CD14-positive monocyte (primary cell): ENCODE measurements at regions not wholly inside any gene's neighbourhood (a gene's known extent, or its start where the extent isn't known, plus 50 kb on each side); places are given as distances from the start of the nearest gene placed in this dataset.

Source experiments
- DNase-seq, 3 donors: peaks; one replicate each; pipeline ENCODE4 v3.0.0-alpha.2; 2011 to 2022
- H2AFZ ChIP-seq: 2 replicates; pipeline ENCODE4 v1.6.0; 2012; ENCODE audit warnings: mild to moderate bottlenecking, low read depth, low read length, inconsistent platforms; ENCODE audit not compliant: insufficient read depth, poor library complexity, severe bottlenecking
- H3K27ac ChIP-seq, 2 donors: 1 replicate in 1 of 2; 2 replicates in 1 of 2; pipeline ENCODE4 v1.5.1; 2012 to 2013; ENCODE audit warnings: low read length in 2 of 2, control low read depth in 1 of 2, inconsistent platforms in 1 of 2, low read depth in 1 of 2, mild to moderate bottlenecking in 1 of 2
- H3K27me3 ChIP-seq, 2 donors: one replicate each; pipeline versions ENCODE4 v1.6.0 to v1.6.1; 2011 to 2013; ENCODE audit warnings: low read length in 2 of 2; ENCODE audit not compliant: control insufficient read depth in 2 of 2, insufficient read depth in 2 of 2
- H3K36me3 ChIP-seq, 2 donors: replicated peaks in 1 of 2; 1 replicate in 1 of 2; 2 replicates in 1 of 2; pipeline versions ENCODE4 v1.5.1 to v1.6.1; 2012 to 2013; ENCODE audit warnings: low read length in 2 of 2, control low read depth in 1 of 2, inconsistent platforms in 1 of 2, mild to moderate bottlenecking in 1 of 2; ENCODE audit not compliant: insufficient read depth in 2 of 2, control insufficient read depth in 1 of 2
- H3K4me1 ChIP-seq, 2 donors: 1 replicate in 1 of 2; 2 replicates in 1 of 2; pipeline versions ENCODE4 v1.5.1 to v1.6.1; 2012 to 2013; ENCODE audit warnings: low read length in 2 of 2, control low read depth in 1 of 2, inconsistent platforms in 1 of 2, mild to moderate bottlenecking in 1 of 2, moderate library complexity in 1 of 2; ENCODE audit not compliant: insufficient read depth in 2 of 2, control insufficient read depth in 1 of 2
- H3K4me2 ChIP-seq: replicated peaks from 2 replicates; pipeline ENCODE3; 2012; ENCODE audit warnings: low read length, moderate library complexity, mild to moderate bottlenecking; ENCODE audit not compliant: poor library complexity, severe bottlenecking; ENCODE audit errors: extremely low read depth
- H3K4me3 ChIP-seq, 3 experiments: fragments of 200-600 bp in 1 of 3; sonication (generic) in 1 of 3; replicated peaks in 1 of 3; 1 replicate in 2 of 3; 2 replicates in 1 of 3; pipeline ENCODE4 v1.5.1; 2011 to 2013; ENCODE audit warnings: low read length in 3 of 3, mild to moderate bottlenecking in 3 of 3, control low read depth in 2 of 3, low read depth in 2 of 3, inconsistent platforms in 1 of 3, moderate library complexity in 1 of 3
- H3K79me2 ChIP-seq: 2 replicates; pipeline ENCODE4 v1.6.0; 2012; ENCODE audit warnings: mild to moderate bottlenecking, control low read depth, inconsistent platforms, low read length, moderate library complexity; ENCODE audit not compliant: insufficient read depth
- H3K9ac ChIP-seq: 2 replicates; pipeline ENCODE4 v1.6.0; 2017; ENCODE audit warnings: low read length, mild to moderate bottlenecking; ENCODE audit not compliant: insufficient read depth, poor library complexity, severe bottlenecking
- H3K9me3 ChIP-seq, 2 donors: replicated peaks in 1 of 2; 1 replicate in 1 of 2; 2 replicates in 1 of 2; pipeline versions ENCODE4 v1.5.1 to v1.6.1; 2012 to 2013; ENCODE audit warnings: low read length in 2 of 2, control low read depth in 1 of 2; ENCODE audit not compliant: control insufficient read depth in 1 of 2, insufficient read depth in 1 of 2
- H4K20me1 ChIP-seq: 2 replicates; pipeline ENCODE4 v1.6.0; 2012; ENCODE audit warnings: mild to moderate bottlenecking, low read length, control low read depth, moderate library complexity; ENCODE audit not compliant: insufficient read depth
- H3K27ac Mint-ChIP-seq, 7 donors: one replicate each; pipeline ENCODE4 v1.8.0; 2020; ENCODE audit warnings: mild to moderate bottlenecking in 7 of 7, mixed read lengths in 7 of 7, moderate library complexity in 6 of 7, inconsistent platforms in 2 of 7
- H3K27me3 Mint-ChIP-seq, 3 donors: one replicate each; pipeline ENCODE4 v1.8.0; 2021 to 2022; ENCODE audit warnings: low read depth in 3 of 3, mild to moderate bottlenecking in 3 of 3, mixed read lengths in 3 of 3, moderate library complexity in 3 of 3, inconsistent platforms in 1 of 3
- H3K36me3 Mint-ChIP-seq, 2 donors: one replicate each; pipeline ENCODE4 v1.8.0; 2020; ENCODE audit warnings: mixed read lengths in 2 of 2, inconsistent platforms in 1 of 2, mild to moderate bottlenecking in 1 of 2
- H3K4me1 Mint-ChIP-seq: one replicate; pipeline ENCODE4 v1.8.0; 2020; ENCODE audit warnings: mild to moderate bottlenecking, mixed read lengths
- H3K4me3 Mint-ChIP-seq, 2 donors: one replicate each; pipeline ENCODE4 v1.8.0; 2020; ENCODE audit warnings: mild to moderate bottlenecking in 2 of 2, mixed read lengths in 2 of 2, moderate library complexity in 1 of 2
- H3K9me3 Mint-ChIP-seq, 7 donors: one replicate each; pipeline ENCODE4 v1.8.0; 2020 to 2022; ENCODE audit warnings: mixed read lengths in 7 of 7, mild to moderate bottlenecking in 6 of 7, moderate library complexity in 6 of 7, inconsistent platforms in 2 of 7
- CTCF ChIP-seq: fragments of 200-600 bp; IDR thresholded peaks from one replicate; pipeline ENCODE4 v1.8.0; 2022; ENCODE audit warnings: antibody characterized with exemption, mild to moderate bottlenecking
- WGBS: methylation state at CpG from one replicate; pipeline ENCODE4 v1.1.5; 2013; ENCODE audit warnings: missing lambda C conversion rate; ENCODE audit not compliant: insufficient coverage; 5-methylcytosine and 5-hydroxymethylcytosine counted together
- intact Hi-C, 2 donors: fragments of 100-400 bp; cut with micrococcal nuclease; formaldehyde crosslinking; loops; one replicate each; pipeline versions ENCODE4 v1.15.0 to v1.15.1; 2023

GRCh38 chr11:69902337-69902736 lies 83.1 kb upstream of the FGF3 start:
- H3K36me3 ChIP-seq = no peaks in the 10 kb centered on the region
- no peak for TF ChIP-seq CTCF
- intact Hi-C loops = no loop called here
- no peaks in the 10 kb centered on the region for H3K79me2 ChIP-seq
- no peak overlapping the region for H3K27ac ChIP-seq
- H4K20me1 ChIP-seq = no peaks in the 10 kb centered on the region
- no peak overlapping the region for H3K4me3 ChIP-seq
- no peak overlapping the region for H3K9ac ChIP-seq
- no peak overlapping the region for H3K4me2 ChIP-seq
- Mint-ChIP-seq H3K4me1 (no peaks in the 10 kb centered on the region), H3K36me3 (no peaks in the 10 kb centered on the region), H3K27ac (no peak overlapping the region), H3K9me3 (peaks cover 0 to 6% (median 0%) of the 10 kb centered on the region in 7 donors), H3K27me3 (peaks cover 6 to 20% (median 17%) of the 10 kb centered on the region in 3 donors), H3K4me3 (no peak overlapping the region)
- H3K27me3 ChIP-seq = no peaks in the 10 kb centered on the region
- no peaks in the 10 kb centered on the region for H3K4me1 ChIP-seq
- WGBS = 87% methylated on average over 7 of the region's 12 CpGs
- no peaks in the 10 kb centered on the region for H3K9me3 ChIP-seq
- H2AFZ ChIP-seq = no peak overlapping the region
- DNase-seq = no peak

DNA sequence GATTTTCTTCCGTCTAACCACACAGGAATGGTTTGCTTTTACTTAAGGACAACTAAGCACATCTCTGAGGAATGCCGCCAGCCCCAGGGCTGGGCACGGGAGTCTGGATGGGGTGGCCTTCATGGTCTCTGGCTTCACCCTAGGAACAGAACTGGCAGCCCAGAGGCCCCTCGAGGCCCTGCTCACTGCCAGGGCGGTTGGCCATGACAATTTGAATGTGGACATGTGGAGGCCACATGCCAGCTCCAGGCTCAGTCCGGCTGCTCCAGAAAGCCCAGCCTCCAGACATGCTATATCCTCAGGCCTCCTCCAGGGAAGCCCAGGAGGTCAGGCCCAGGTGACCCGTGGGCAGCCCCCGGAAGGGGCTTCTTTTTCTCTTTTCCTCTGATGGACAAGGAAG lies 84.0 kb upstream of the FGF3 start:
- TF ChIP-seq CTCF = no peak
- no peak overlapping the region for H3K4me3 Mint-ChIP-seq

More for the DNA sequence above, 84.0 kb upstream of the FGF3 start:
- H3K36me3 ChIP-seq = no peaks in the 10 kb centered on the region
- Mint-ChIP-seq H3K4me1 (no peaks in the 10 kb centered on the region), H3K27ac (no peak overlapping the region), H3K9me3 (peaks cover 0 to 1% (median 0%) of the 10 kb centered on the region in 7 donors), H3K36me3 (no peaks in the 10 kb centered on the region), H3K27me3 (peaks cover 5 to 16% (median 13%) of the 10 kb centered on the region in 3 donors)
- no peaks in the 10 kb centered on the region for H3K9me3 ChIP-seq
- intact Hi-C loops = no loop called here
- H3K9ac ChIP-seq = no peak overlapping the region
- H3K4me2 ChIP-seq = no peak overlapping the region
- H3K4me3 ChIP-seq = no peak overlapping the region
- H2AFZ ChIP-seq = no peak overlapping the region
- H3K27ac ChIP-seq = no peak overlapping the region
- 89% methylated on average over 3 of the region's 8 CpGs for WGBS
- no peaks in the 10 kb centered on the region for H3K4me1 ChIP-seq
- H4K20me1 ChIP-seq = no peaks in the 10 kb centered on the region
- no peaks in the 10 kb centered on the region for H3K27me3 ChIP-seq
- no peak for DNase-seq
- no peaks in the 10 kb centered on the region for H3K79me2 ChIP-seq
